Suprapubic skin (tissue), 4 donors: ENCODE measurements at regions not wholly inside any gene's neighbourhood (a gene's known extent, or its start where the extent isn't known, plus 50 kb on each side); places are given as distances from the start of the nearest gene placed in this dataset.

Source experiments
- DNase-seq, 2 donors: peaks; one replicate each; pipeline ENCODE4 v3.0.0-alpha.2; 2019; ENCODE audit warnings: low spot score in 2 of 2
- H3K27ac ChIP-seq: fragments of 200-600 bp; sonication (generic); one replicate; pipeline ENCODE4 v1.5.1; 2019
- H3K27me3 ChIP-seq: fragments of 200-600 bp; sonication (generic); one replicate; pipeline ENCODE4 v1.5.1; 2019
- H3K36me3 ChIP-seq: fragments of 200-600 bp; sonication (generic); one replicate; pipeline ENCODE4 v1.5.1; 2019
- H3K4me1 ChIP-seq: fragments of 200-600 bp; sonication (generic); one replicate; pipeline ENCODE4 v1.5.1; 2019
- H3K4me3 ChIP-seq: fragments of 200-600 bp; sonication (generic); one replicate; pipeline ENCODE4 v1.5.1; 2019; ENCODE audit warnings: mild to moderate bottlenecking
- H3K9me3 ChIP-seq: fragments of 200-600 bp; sonication (generic); one replicate; pipeline ENCODE4 v1.5.1; 2019
- CTCF ChIP-seq, 2 donors: fragments of 200-600 bp in 1 of 2; fragments of 450-650 bp in 1 of 2; sonication (generic) in 1 of 2; IDR thresholded peaks; one replicate each; pipeline ENCODE4 v1.5.1; 2016 to 2019; ENCODE audit warnings: antibody characterized with exemption in 2 of 2, mild to moderate bottlenecking in 1 of 2, moderate library complexity in 1 of 2
- EP300 ChIP-seq: sonication (generic); formaldehyde crosslinking; IDR thresholded peaks from one replicate; pipeline ENCODE4 v1.6.1; 2017; ENCODE audit warnings: antibody characterized with exemption
- POLR2A ChIP-seq, 2 donors: fragments of 450-650 bp; IDR thresholded peaks; one replicate each; pipeline ENCODE4 v1.6.1; 2017; ENCODE audit warnings: antibody characterized with exemption in 2 of 2, mild to moderate bottlenecking in 2 of 2, moderate library complexity in 2 of 2
- POLR2AphosphoS5 ChIP-seq, 3 donors: sonication (generic); formaldehyde crosslinking; IDR thresholded peaks; one replicate each; pipeline ENCODE4 v1.6.1; 2017; ENCODE audit warnings: antibody characterized with exemption in 3 of 3
- WGBS: methylation state at CpG from one replicate; pipeline ENCODE4 v1.1.5; 2018; 5-methylcytosine and 5-hydroxymethylcytosine counted together

- no peak for DNase-seq
- Histone ChIP-seq H3K27ac (no peak overlapping the region), H3K36me3 (no peaks in the 10 kb centered on the region), H3K4me3 (no peak overlapping the region), H3K9me3 (no peaks in the 10 kb centered on the region), H3K27me3 (no peaks in the 10 kb centered on the region), H3K4me1 (no peaks in the 10 kb centered on the region)
- TF ChIP-seq POLR2AphosphoS5 (IDR thresholded peaks at IDR 0.05) (no peak), EP300 (no peak), POLR2A (IDR thresholded peaks at IDR 0.05) (no peak), CTCF (IDR thresholded peaks at IDR 0.05) (no peak)
- 92% methylated on average over 6 of the region's 6 CpGs for WGBS
These were observed 54.0 kb upstream of the LPP start for GRCh38 chr3:188099907-188100306.

GRCh38 chr3:188102861-188103547 lies 51.0 kb upstream of the LPP start:
- H3K36me3 ChIP-seq, result no peaks in the 10 kb centered on the region
- TF ChIP-seq CTCF (IDR thresholded peaks at IDR 0.05) (no peak), EP300 (no peak), POLR2A (IDR thresholded peaks at IDR 0.05) (no peak), POLR2AphosphoS5 (IDR thresholded peaks at IDR 0.05) (no peak)

GRCh38 chr3:188104050-188104449 lies 49.9 kb upstream of the LPP start:
- H3K4me3 ChIP-seq, result no peak overlapping the region
- 88% methylated on average over 5 of the region's 5 CpGs for WGBS

More at GRCh38 chr3:188102861-188103547, 51.0 kb upstream of the LPP start:
- H3K27me3 ChIP-seq, result no peaks in the 10 kb centered on the region
- no peak overlapping the region for H3K27ac ChIP-seq
- H3K9me3 ChIP-seq, result no peaks in the 10 kb centered on the region
- WGBS, result 88% methylated on average over 6 of the region's 6 CpGs
- no peaks in the 10 kb centered on the region for H3K4me1 ChIP-seq
- no peak for DNase-seq
- no peak overlapping the region for H3K4me3 ChIP-seq

More at GRCh38 chr3:188104050-188104449, 49.9 kb upstream of the LPP start:
- Histone ChIP-seq H3K4me1 (no peaks in the 10 kb centered on the region), H3K36me3 (no peaks in the 10 kb centered on the region), H3K27me3 (no peaks in the 10 kb centered on the region), H3K9me3 (no peaks in the 10 kb centered on the region), H3K27ac (no peak overlapping the region)
- no peak for DNase-seq
- TF ChIP-seq POLR2AphosphoS5 (IDR thresholded peaks at IDR 0.05) (no peak), EP300 (no peak), POLR2A (IDR thresholded peaks at IDR 0.05) (no peak), CTCF (IDR thresholded peaks at IDR 0.05) (no peak)
